Glutamatergic neuron (in vitro differentiated cells): ENCODE measurements at regions not wholly inside any gene's neighbourhood (a gene's known extent, or its start where the extent isn't known, plus 50 kb on each side); places are given as distances from the start of the nearest gene placed in this dataset.

Experiments
- DNase-seq: peaks from one replicate; pipeline ENCODE4 v3.0.0; 2022
- H3K27ac Mint-ChIP-seq: one replicate; pipeline ENCODE4 v1.8.0; 2020; ENCODE audit warnings: mild to moderate bottlenecking, mixed read lengths, inconsistent platforms; ENCODE audit not compliant: unreplicated experiment
- H3K27me3 Mint-ChIP-seq: one replicate; pipeline ENCODE4 v1.8.0; 2020; ENCODE audit warnings: mild to moderate bottlenecking, moderate library complexity, mixed read lengths, inconsistent platforms; ENCODE audit not compliant: unreplicated experiment
- H3K36me3 Mint-ChIP-seq: one replicate; pipeline ENCODE4 v1.8.0; 2020; ENCODE audit warnings: mild to moderate bottlenecking, mixed read lengths, inconsistent platforms; ENCODE audit not compliant: unreplicated experiment
- H3K4me1 Mint-ChIP-seq: one replicate; pipeline ENCODE4 v1.8.0; 2020; ENCODE audit warnings: mild to moderate bottlenecking, low read depth, mixed read lengths, inconsistent platforms; ENCODE audit not compliant: unreplicated experiment
- H3K4me3 Mint-ChIP-seq: one replicate; pipeline ENCODE4 v1.8.0; 2020; ENCODE audit warnings: mild to moderate bottlenecking, mixed read lengths, inconsistent platforms; ENCODE audit not compliant: unreplicated experiment
- H3K9me3 Mint-ChIP-seq: one replicate; pipeline ENCODE4 v1.8.0; 2020; ENCODE audit warnings: mild to moderate bottlenecking, moderate library complexity, mixed read lengths, inconsistent platforms; ENCODE audit not compliant: unreplicated experiment
- CTCF ChIP-seq: fragments of 200-600 bp; sonication (generic); IDR thresholded peaks from one replicate; pipeline ENCODE4 v1.5.0; 2021; ENCODE audit not compliant: partially characterized antibody, unreplicated experiment

GRCh38 chr10:44313761-44314165, 71.1 kb downstream of the CXCL12 start:
- Mint-ChIP-seq H3K4me1 (peaks cover 7% of the 10 kb centered on the region), H3K36me3 (peaks cover 5% of the 10 kb centered on the region), H3K27me3 (no peaks in the 10 kb centered on the region), H3K27ac (no peak overlapping the region), H3K9me3 (peaks cover 6% of the 10 kb centered on the region), H3K4me3 (no peak overlapping the region)
- no peak for DNase-seq
- TF ChIP-seq CTCF: no peak

- H3K36me3 Mint-ChIP-seq: peaks cover 5% of the 10 kb centered on the region
- DNase-seq: no peak
- H3K4me1 Mint-ChIP-seq: peaks cover 7% of the 10 kb centered on the region
- no peaks in the 10 kb centered on the region for H3K27me3 Mint-ChIP-seq
- TF ChIP-seq CTCF: no peak
- no peak overlapping the region for H3K4me3 Mint-ChIP-seq
- peaks cover 6% of the 10 kb centered on the region for H3K9me3 Mint-ChIP-seq
- no peak overlapping the region for H3K27ac Mint-ChIP-seq
These were observed 72.5 kb downstream of the CXCL12 start for GRCh38 chr10:44312401-44312800.

- peaks cover 7% of the 10 kb centered on the region for H3K4me1 Mint-ChIP-seq
- no peak for DNase-seq
- peaks cover 4% of the 10 kb centered on the region for H3K9me3 Mint-ChIP-seq
- H3K4me3 Mint-ChIP-seq: peak overlapping the region; percentile 79
- H3K27ac Mint-ChIP-seq: no peak overlapping the region
- no peaks in the 10 kb centered on the region for H3K27me3 Mint-ChIP-seq
- H3K36me3 Mint-ChIP-seq: no peaks in the 10 kb centered on the region
- no peak for TF ChIP-seq CTCF
These were observed 73.3 kb downstream of the CXCL12 start for GRCh38 chr10:44311563-44312051.

- peak; percentile 95 for DNase-seq
- Mint-ChIP-seq H3K36me3 (no peaks in the 10 kb centered on the region), H3K9me3 (peaks cover 4% of the 10 kb centered on the region), H3K4me1 (peaks cover 7% of the 10 kb centered on the region), H3K27me3 (no peaks in the 10 kb centered on the region), H3K27ac (no peak overlapping the region), H3K4me3 (peak overlapping the region; percentile 79)
- peak; percentile 94 for TF ChIP-seq CTCF
These were observed 73.9 kb downstream of the CXCL12 start for GRCh38 chr10:44310762-44311562.
